Colonic mucosa (tissue), 4 donors: ENCODE measurements at regions not wholly inside any gene's neighbourhood (a gene's known extent, or its start where the extent isn't known, plus 50 kb on each side); places are given as distances from the start of the nearest gene placed in this dataset.

ENCODE experiments used
- DNase-seq: peaks from one replicate; pipeline ENCODE4 v3.0.0-alpha.2; 2020
- H3K27ac ChIP-seq: fragments of 200-600 bp; one replicate; pipeline ENCODE4 v1.8.0; 2021
- H3K27me3 ChIP-seq: fragments of 200-600 bp; one replicate; pipeline ENCODE4 v1.8.0; 2021
- H3K36me3 ChIP-seq: fragments of 200-600 bp; one replicate; pipeline ENCODE4 v1.8.0; 2021
- H3K4me1 ChIP-seq: fragments of 200-600 bp; one replicate; pipeline ENCODE4 v1.8.0; 2021; ENCODE audit warnings: mild to moderate bottlenecking
- H3K4me3 ChIP-seq: fragments of 200-600 bp; one replicate; pipeline ENCODE4 v1.8.0; 2021
- H3K9ac ChIP-seq, 2 donors: one replicate each; pipeline ENCODE4 v1.7.0; 2013; ENCODE audit warnings: control low read depth in 2 of 2, low read depth in 2 of 2, low read length in 2 of 2
- H3K9me3 ChIP-seq: fragments of 200-600 bp; one replicate; pipeline ENCODE4 v1.8.0; 2021
- CTCF ChIP-seq: fragments of 200-600 bp; IDR thresholded peaks from one replicate; pipeline ENCODE4 v1.8.0; 2022; ENCODE audit warnings: antibody characterized with exemption, mild to moderate bottlenecking
- intact Hi-C: fragments of 100-400 bp; cut with DNase I; formaldehyde crosslinking; loops from one replicate; pipeline ENCODE4 v1.14.1; 2022
- donor health status: healthy.
- donor health status: DM: no; HTN: no; CAD: no.
- donor health status: DM: no; HTN: no; CAD: no.

GRCh38 chr6:71171497-71172070, 117.0 kb upstream of the OGFRL1 start:
- Histone ChIP-seq H3K9me3 (no peaks in the 10 kb centered on the region), H3K27me3 (no peaks in the 10 kb centered on the region), H3K9ac (no peak overlapping the region), H3K27ac (no peak overlapping the region), H3K4me1 (no peaks in the 10 kb centered on the region), H3K36me3 (no peaks in the 10 kb centered on the region), H3K4me3 (no peak overlapping the region)
- no peak for TF ChIP-seq CTCF
- no peak for DNase-seq
- intact Hi-C loops: no loop called here

- H3K4me3 ChIP-seq: no peak overlapping the region
These were observed 109.2 kb upstream of the OGFRL1 start for GRCh38 chr6:71179249-71179885.

GRCh38 chr6:71181565-71181964, 107.0 kb upstream of the OGFRL1 start:
- H3K27me3 ChIP-seq: no peaks in the 10 kb centered on the region
- intact Hi-C loops: no loop called here
- H3K9me3 ChIP-seq: no peaks in the 10 kb centered on the region
- H3K4me1 ChIP-seq: no peaks in the 10 kb centered on the region
- no peak overlapping the region for H3K27ac ChIP-seq
- TF ChIP-seq CTCF: no peak
- H3K4me3 ChIP-seq: no peak overlapping the region
- no peaks in the 10 kb centered on the region for H3K36me3 ChIP-seq
- no peak overlapping the region for H3K9ac ChIP-seq
- DNase-seq: no peak

More at GRCh38 chr6:71179249-71179885, 109.2 kb upstream of the OGFRL1 start:
- no peak for TF ChIP-seq CTCF
- no peaks in the 10 kb centered on the region for H3K4me1 ChIP-seq
- H3K9me3 ChIP-seq: no peaks in the 10 kb centered on the region
- intact Hi-C loops: no loop called here
- no peak for DNase-seq
- no peak overlapping the region for H3K27ac ChIP-seq
- no peaks in the 10 kb centered on the region for H3K27me3 ChIP-seq
- H3K36me3 ChIP-seq: no peaks in the 10 kb centered on the region
- no peak overlapping the region for H3K9ac ChIP-seq

GRCh38 chr6:71187141-71187540, 101.5 kb upstream of the OGFRL1 start:
- Histone ChIP-seq H3K36me3 (no peaks in the 10 kb centered on the region), H3K9ac (no peak overlapping the region), H3K27me3 (no peaks in the 10 kb centered on the region), H3K4me1 (no peaks in the 10 kb centered on the region), H3K4me3 (no peak overlapping the region), H3K27ac (no peak overlapping the region), H3K9me3 (no peaks in the 10 kb centered on the region)
- no peak for DNase-seq
- intact Hi-C loops: no loop called here
- no peak for TF ChIP-seq CTCF

- no peak for DNase-seq
- H3K9ac ChIP-seq: no peak overlapping the region
These were observed 97.8 kb upstream of the OGFRL1 start for GRCh38 chr6:71190809-71191208.

More at GRCh38 chr6:71190809-71191208, 97.8 kb upstream of the OGFRL1 start:
- no peak overlapping the region for H3K27ac ChIP-seq
- H3K9me3 ChIP-seq: no peaks in the 10 kb centered on the region
- H3K27me3 ChIP-seq: no peaks in the 10 kb centered on the region
- intact Hi-C loops: loop anchor here (5.0 kb wide), 1 partner anchor 151 kb away; no protein-coding TSS in a partner anchor
- H3K4me1 ChIP-seq: no peaks in the 10 kb centered on the region
- TF ChIP-seq CTCF: no peak
- H3K36me3 ChIP-seq: no peaks in the 10 kb centered on the region
- H3K4me3 ChIP-seq: no peak overlapping the region
